ENCODE measurements at regions not wholly inside any gene's neighbourhood (a gene's known extent, or its start where the extent isn't known, plus 50 kb on each side); places are given as distances from the start of the nearest gene placed in this dataset.

- no peak for TF ChIP-seq CTCF (IDR thresholded peaks at IDR 0.05; ENCODE audit: borderline replicate concordance, extremely low read depth, low read length, poor library complexity, severe bottlenecking)
- TF ChIP-seq EZH2 (IDR thresholded peaks at IDR 0.05; ENCODE audit: borderline replicate concordance, low read depth, low read length, severe bottlenecking): no peak
Measured at GRCh38 chr5:30100929-30101328, 1092.6 kb upstream of the CDH6 start.

Measured in DND-41 (cell line).